HL-60 (cell line): ENCODE measurements at regions not wholly inside any gene's neighbourhood (a gene's known extent, or its start where the extent isn't known, plus 50 kb on each side); places are given as distances from the start of the nearest gene placed in this dataset.

Experiments
- DNase-seq, 2 experiments: peaks; one replicate each; pipeline ENCODE4 v3.0.0-alpha.2; 2010 to 2020; ENCODE audit warnings: low read depth in 1 of 2, low spot score in 1 of 2
- H3K27ac ChIP-seq: fragments of 250-450 bp; sonication (Bioruptor Pico); replicated peaks from 2 replicates; pipeline ENCODE4 v1.5.1; 2020; ENCODE audit warnings: mild to moderate bottlenecking, moderate library complexity
- H3K27me3 ChIP-seq: fragments of 250-450 bp; sonication (Bioruptor Pico); 2 replicates; pipeline ENCODE4 v1.5.1; 2021; ENCODE audit warnings: mild to moderate bottlenecking, moderate library complexity; ENCODE audit not compliant: insufficient read depth, poor library complexity, severe bottlenecking
- H3K4me3 ChIP-seq: replicated peaks from 2 replicates; pipeline ENCODE4 v1.5.1; 2011; ENCODE audit warnings: mild to moderate bottlenecking, control low read depth, low read length; ENCODE audit not compliant: insufficient read depth
- CTCF ChIP-seq: IDR thresholded peaks from one replicate; pipeline ENCODE4 v1.5.1; 2011; ENCODE audit warnings: low read length, control low read depth, inconsistent platforms; ENCODE audit not compliant: insufficient read depth
- GABPA ChIP-seq: IDR thresholded peaks from 2 replicates; pipeline ENCODE4 v1.6.1; 2012; ENCODE audit warnings: low read depth
- POLR2AphosphoS5 ChIP-seq: IDR thresholded peaks from 2 replicates; pipeline ENCODE4 v1.6.1; 2012; ENCODE audit warnings: low read depth
- REST ChIP-seq: IDR thresholded peaks from 2 replicates; pipeline ENCODE4 v1.6.1; 2012; ENCODE audit warnings: low read depth; ENCODE audit not compliant: insufficient replicate concordance
- SPI1 ChIP-seq: IDR thresholded peaks from 2 replicates; pipeline ENCODE4 v1.6.1; 2012; ENCODE audit warnings: low read depth, mild to moderate bottlenecking, borderline replicate concordance

GRCh38 chr10:121404611-121405010, 193.6 kb downstream of the FGFR2 start:
- H3K27me3 ChIP-seq, result peaks cover 2% of the 10 kb centered on the region
- no peak for DNase-seq
- TF ChIP-seq GABPA (no peak), CTCF (no peak), REST (no peak), POLR2AphosphoS5 (no peak), SPI1 (no peak)
- no peak overlapping the region for H3K4me3 ChIP-seq
- H3K27ac ChIP-seq, result no peak overlapping the region

- TF ChIP-seq POLR2AphosphoS5 (no peak), GABPA (no peak), REST (no peak), CTCF (no peak), SPI1 (no peak)
- Histone ChIP-seq H3K27ac (no peak overlapping the region), H3K4me3 (no peak overlapping the region), H3K27me3 (peaks cover 2% of the 10 kb centered on the region)
- DNase-seq, result no peak
Observed at GRCh38 chr10:121405096-121405495, 193.1 kb downstream of the FGFR2 start.

GRCh38 chr10:121405549-121405948, 192.7 kb downstream of the FGFR2 start:
- Histone ChIP-seq H3K27ac (no peak overlapping the region), H3K27me3 (peaks cover 2% of the 10 kb centered on the region), H3K4me3 (no peak overlapping the region)
- TF ChIP-seq GABPA (no peak), POLR2AphosphoS5 (no peak), SPI1 (no peak), CTCF (no peak), REST (no peak)
- DNase-seq, result no peak
